H1 (cell line): ENCODE measurements at regions not wholly inside any gene's neighbourhood (a gene's known extent, or its start where the extent isn't known, plus 50 kb on each side); places are given as distances from the start of the nearest gene placed in this dataset.

Experiments used
- CTCF ChIA-PET: fragments of 300-600 bp; sonication (Branson Sonifier 250); formaldehyde crosslinking; loops from one replicate; lab custom pipeline; 2021; ENCODE audit not compliant: partially characterized antibody; lab: Charles Lee
- POLR2A ChIA-PET: fragments of 300-600 bp; sonication (Branson Sonifier 250); formaldehyde crosslinking; loops from one replicate; lab custom pipeline; 2021; ENCODE audit warnings: inconsistent platforms; ENCODE audit not compliant: partially characterized antibody; lab: Charles Lee
- DNase-seq, 2 experiments: peaks; one replicate each; pipeline versions ENCODE4 v3.0.0 to v3.0.0-alpha.2; 2010 to 2022; ENCODE audit warnings: low spot score in 2 of 2, low read depth in 1 of 2, mixed read lengths in 1 of 2
- FAIRE-seq: peaks from 2 replicates; lab custom pipeline; 2011; peaks lifted over from hg19 to GRCh38; lab: Jason Lieb, UNC
- H2AFZ ChIP-seq: 2 replicates; pipeline ENCODE4 v1.8.1; 2012; ENCODE audit warnings: low read length, inconsistent platforms
- H2AK5ac ChIP-seq: 2 replicates; pipeline ENCODE4 v1.6.1; 2013; ENCODE audit warnings: low read depth, low read length
- H2BK120ac ChIP-seq: replicated peaks from 2 replicates; pipeline ENCODE3; 2013; ENCODE audit warnings: low read depth, low read length, inconsistent platforms
- H2BK12ac ChIP-seq: 2 replicates; pipeline ENCODE4 v1.6.1; 2013; ENCODE audit warnings: low read depth, low read length
- H2BK15ac ChIP-seq: 2 replicates; pipeline ENCODE4 v1.6.1; 2013; ENCODE audit warnings: low read length
- H2BK20ac ChIP-seq: 2 replicates; pipeline ENCODE4 v1.6.1; 2013; ENCODE audit warnings: low read length
- H2BK5ac ChIP-seq: 2 replicates; pipeline ENCODE4 v1.6.1; 2013; ENCODE audit warnings: low read depth, low read length
- H3K14ac ChIP-seq: 2 replicates; pipeline ENCODE4 v1.6.1; 2013; ENCODE audit warnings: inconsistent platforms; ENCODE audit not compliant: insufficient read length
- H3K18ac ChIP-seq: 2 replicates; pipeline ENCODE4 v1.6.1; 2013; ENCODE audit warnings: low read length; ENCODE audit errors: extremely low read depth
- H3K23ac ChIP-seq: 2 replicates; pipeline ENCODE4 v1.6.1; 2013; ENCODE audit warnings: inconsistent platforms; ENCODE audit not compliant: insufficient read length
- H3K23me2 ChIP-seq: 2 replicates; pipeline ENCODE4 v1.6.1; 2013; ENCODE audit warnings: low read depth, low read length
- H3K27ac ChIP-seq: 2 replicates; pipeline ENCODE4 v1.6.1; 2011; ENCODE audit warnings: low read depth, low read length, inconsistent platforms
- H3K27me3 ChIP-seq, 4 experiments: replicated peaks in 1 of 4; 1 replicate in 1 of 4; 2 replicates in 3 of 4; pipeline versions ENCODE4 v1.6.1 to v1.8.1; 2011 to 2013; ENCODE audit warnings: low read length in 3 of 4, mild to moderate bottlenecking in 3 of 4, inconsistent platforms in 2 of 4, mixed read lengths in 2 of 4, moderate library complexity in 1 of 4; ENCODE audit not compliant: control insufficient read depth in 3 of 4, insufficient read depth in 3 of 4; ENCODE audit errors: extremely low read depth in 1 of 4
- H3K36me3 ChIP-seq, 4 experiments: 2 replicates each; pipeline versions ENCODE4 v1.6.1 to v1.8.1; 2011 to 2013; ENCODE audit warnings: mild to moderate bottlenecking in 4 of 4, low read length in 3 of 4, moderate library complexity in 2 of 4, control low read depth in 1 of 4, inconsistent platforms in 1 of 4; ENCODE audit not compliant: insufficient read depth in 4 of 4, control insufficient read depth in 2 of 4
- H3K4ac ChIP-seq: replicated peaks from 2 replicates; pipeline ENCODE3; 2013; ENCODE audit warnings: low read length, low read depth, mixed read lengths, inconsistent platforms; ENCODE audit not compliant: insufficient read length
- H3K4me1 ChIP-seq, 4 experiments: replicated peaks in 1 of 4; 1 replicate in 1 of 4; 2 replicates in 3 of 4; pipeline versions ENCODE4 v1.6.1 to v1.8.1; 2011 to 2013; ENCODE audit warnings: low read length in 3 of 4, inconsistent platforms in 2 of 4, mixed read lengths in 1 of 4; ENCODE audit not compliant: insufficient read depth in 4 of 4, control insufficient read depth in 3 of 4
- H3K4me2 ChIP-seq, 2 experiments: 2 replicates each; pipeline versions ENCODE4 v1.6.1 to v1.8.1; 2011 to 2013; ENCODE audit warnings: low read depth in 2 of 2, low read length in 2 of 2, control low read depth in 1 of 2, inconsistent platforms in 1 of 2, mild to moderate bottlenecking in 1 of 2; ENCODE audit not compliant: insufficient read depth in 1 of 2
- H3K4me3 ChIP-seq, 4 experiments: fragments of 200-600, 300-600 bp in 1 of 4; sonication (generic), shearing (Covaris generic), sonication (Bioruptor Twin) in 1 of 4; 2 replicates each; pipeline versions ENCODE4 v1.5.1 to v1.8.1; 2011 to 2016; ENCODE audit warnings: low read length in 4 of 4, low read depth in 3 of 4, control low read depth in 2 of 4, inconsistent platforms in 2 of 4, mild to moderate bottlenecking in 2 of 4, mixed read lengths in 1 of 4, moderate library complexity in 1 of 4; ENCODE audit not compliant: insufficient read depth in 2 of 4; ENCODE audit errors: extremely low read depth in 1 of 4
- H3K56ac ChIP-seq: replicated peaks from 2 replicates; pipeline ENCODE3; 2013; ENCODE audit warnings: low read depth, mild to moderate bottlenecking, mixed read lengths, low read length, inconsistent platforms; ENCODE audit not compliant: insufficient read length
- H3K79me1 ChIP-seq: 2 replicates; pipeline ENCODE4 v1.6.1; 2013; ENCODE audit warnings: low read depth, low read length, control low read depth
- H3K79me2 ChIP-seq, 2 experiments: 2 replicates each; pipeline versions ENCODE4 v1.6.1 to v1.8.1; 2012 to 2013; ENCODE audit warnings: low read length in 2 of 2, mild to moderate bottlenecking in 2 of 2, inconsistent platforms in 1 of 2; ENCODE audit not compliant: insufficient read depth in 2 of 2, control insufficient read depth in 1 of 2
- H3K9ac ChIP-seq, 4 experiments: replicated peaks in 1 of 4; 1 replicate in 1 of 4; 2 replicates in 3 of 4; pipeline versions ENCODE4 v1.6.1 to v1.8.1; 2011 to 2013; ENCODE audit warnings: low read depth in 3 of 4, low read length in 3 of 4, control low read depth in 2 of 4, mild to moderate bottlenecking in 2 of 4, moderate library complexity in 2 of 4, inconsistent platforms in 1 of 4; ENCODE audit errors: extremely low read depth in 1 of 4
- H3K9me3 ChIP-seq, 2 experiments: 2 replicates each; pipeline versions ENCODE4 v1.6.1 to v1.8.1; 2012 to 2013; ENCODE audit warnings: mild to moderate bottlenecking in 2 of 2, moderate library complexity in 2 of 2, control low read depth in 1 of 2, inconsistent platforms in 1 of 2, low read depth in 1 of 2, low read length in 1 of 2, mixed read lengths in 1 of 2; ENCODE audit not compliant: insufficient read depth in 2 of 2
- H4K20me1 ChIP-seq, 2 experiments: replicated peaks in 1 of 2; 2 replicates each; pipeline versions ENCODE3 to v1.8.1; 2011 to 2013; ENCODE audit warnings: inconsistent platforms in 2 of 2, low read length in 2 of 2, mild to moderate bottlenecking in 1 of 2; ENCODE audit not compliant: insufficient read depth in 2 of 2, control insufficient read depth in 1 of 2
- H4K5ac ChIP-seq: 2 replicates; pipeline ENCODE4 v1.6.1; 2013; ENCODE audit warnings: low read length, low read depth, mixed read lengths, inconsistent platforms; ENCODE audit not compliant: insufficient read length
- H4K8ac ChIP-seq: 2 replicates; pipeline ENCODE4 v1.8.0; 2013; ENCODE audit warnings: mild to moderate bottlenecking, moderate library complexity, low read length, inconsistent platforms; ENCODE audit not compliant: insufficient read depth; ENCODE audit errors: extremely low read depth
- H4K91ac ChIP-seq: replicated peaks from 2 replicates; pipeline ENCODE3; 2013; ENCODE audit warnings: low read length, mixed read lengths, inconsistent platforms; ENCODE audit not compliant: insufficient read length
- KDM5A ChIP-seq: fragments of 200-600 bp; IDR thresholded peaks from 2 replicates; pipeline ENCODE4 v1.7.1; 2012; ENCODE audit warnings: mild to moderate bottlenecking, low read length, inconsistent platforms, mixed read lengths
- RAD21 ChIP-seq, 2 experiments: IDR thresholded peaks in 1 of 2; conservative IDR thresholded peaks in 1 of 2; 2 replicates each; pipeline ENCODE4 v1.6.1; 2011; ENCODE audit warnings: low read depth in 2 of 2, low read length in 2 of 2, improper control_type of control experiment in 1 of 2, inconsistent platforms in 1 of 2, mild to moderate bottlenecking in 1 of 2, moderate library complexity in 1 of 2
- WGBS, 2 experiments: shearing (Covaris generic) in 1 of 2; methylation state at CpG; one replicate each; pipeline versions ENCODE4 v1.1.6 to v1.1.7; 2013 to 2015; ENCODE audit warnings: low lambda C conversion rate in 2 of 2, mixed read lengths in 2 of 2, inconsistent platforms in 1 of 2, low coverage in 1 of 2, missing lambda C conversion rate in 1 of 2; ENCODE audit not compliant: insufficient replicate concordance in 2 of 2, insufficient coverage in 1 of 2, insufficient read length in 1 of 2; ENCODE audit errors: extremely low coverage in 1 of 2, missing lambda C conversion rate in 1 of 2; 5-methylcytosine and 5-hydroxymethylcytosine counted together
- TF ChIP-seq, protein P1 (sequence below), 3 experiments: IDR thresholded peaks; 1 replicate in 2 of 3; 2 replicates in 1 of 3; pipeline versions ENCODE4 v1.5.1 to v1.6.1; 2011; ENCODE audit warnings: low read length in 3 of 3, mild to moderate bottlenecking in 3 of 3, inconsistent platforms in 2 of 3, low read depth in 1 of 3, moderate library complexity in 1 of 3; ENCODE audit not compliant: insufficient read depth in 1 of 3; ENCODE audit errors: control extremely low read depth in 1 of 3

DNA sequence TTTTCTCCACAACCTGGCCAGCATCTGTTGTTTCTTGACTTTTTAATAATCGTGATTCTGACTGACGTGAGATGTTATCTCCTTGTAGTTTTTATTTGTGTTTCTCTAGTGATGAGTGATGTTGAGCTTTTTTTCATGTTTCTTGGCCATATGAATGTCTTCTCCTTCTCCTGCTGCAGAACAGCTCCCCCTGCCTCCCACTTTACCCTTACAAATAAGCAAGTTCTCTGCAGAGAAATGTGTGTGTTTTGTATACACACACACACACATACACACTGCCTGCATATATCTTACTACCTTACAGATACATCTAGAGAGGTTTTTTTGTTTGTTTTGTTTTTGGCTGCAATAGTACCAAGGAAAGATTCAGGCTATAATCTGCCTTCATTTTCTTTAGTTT, 88.7 kb upstream of the PHF24 start:
- Histone ChIP-seq H2BK20ac (no peak overlapping the region), H2BK5ac (no peak overlapping the region), H2AK5ac (no peak overlapping the region), H3K4ac (no peak overlapping the region), H3K27me3 (no peaks in the 10 kb centered on the region), H2BK12ac (no peak overlapping the region), H3K18ac (no peak overlapping the region), H3K4me3 (no peak overlapping the region), H3K79me2 (no peaks in the 10 kb centered on the region), H3K23ac (no peak overlapping the region), H2AFZ (no peak overlapping the region), H4K5ac (no peak overlapping the region), H2BK15ac (no peak overlapping the region), H3K23me2 (no peaks in the 10 kb centered on the region), H2BK120ac (no peak overlapping the region), H4K8ac (no peak overlapping the region), H3K9ac (no peak overlapping the region), H3K14ac (no peak overlapping the region), H3K9me3 (no peaks in the 10 kb centered on the region), H3K4me1 (no peaks in the 10 kb centered on the region), H3K56ac (no peak overlapping the region), H3K79me1 (no peaks in the 10 kb centered on the region), H3K36me3 (no peaks in the 10 kb centered on the region), H4K20me1 (no peaks in the 10 kb centered on the region), H4K91ac (no peak overlapping the region), H3K4me2 (no peak overlapping the region), H3K27ac (no peak overlapping the region)
- FAIRE-seq (no peak), DNase-seq (no peak)
- CTCF ChIA-PET: interaction anchor here (0.9 to 8.8 kb wide), 14 partner anchors 10 to 194 kb away, joined by 3 to 80 read pairs (median 4); a partner anchor contains a TSS
- POLR2A ChIA-PET: interaction anchor here (0.6 kb wide), 1 partner anchor 196 kb away, joined by 3 read pairs; no protein-coding TSS in a partner anchor
- TF ChIP-seq RAD21 (IDR thresholded peaks at IDR 0.05 in 1 of 2, conservative IDR thresholded peaks at IDR 0.05 in 1 of 2; ENCODE audit: low read depth in 2 of 2, low read length in 2 of 2) (peak; percentile 62 to 68), KDM5A (no peak)
- TF ChIP-seq, protein P1, sequence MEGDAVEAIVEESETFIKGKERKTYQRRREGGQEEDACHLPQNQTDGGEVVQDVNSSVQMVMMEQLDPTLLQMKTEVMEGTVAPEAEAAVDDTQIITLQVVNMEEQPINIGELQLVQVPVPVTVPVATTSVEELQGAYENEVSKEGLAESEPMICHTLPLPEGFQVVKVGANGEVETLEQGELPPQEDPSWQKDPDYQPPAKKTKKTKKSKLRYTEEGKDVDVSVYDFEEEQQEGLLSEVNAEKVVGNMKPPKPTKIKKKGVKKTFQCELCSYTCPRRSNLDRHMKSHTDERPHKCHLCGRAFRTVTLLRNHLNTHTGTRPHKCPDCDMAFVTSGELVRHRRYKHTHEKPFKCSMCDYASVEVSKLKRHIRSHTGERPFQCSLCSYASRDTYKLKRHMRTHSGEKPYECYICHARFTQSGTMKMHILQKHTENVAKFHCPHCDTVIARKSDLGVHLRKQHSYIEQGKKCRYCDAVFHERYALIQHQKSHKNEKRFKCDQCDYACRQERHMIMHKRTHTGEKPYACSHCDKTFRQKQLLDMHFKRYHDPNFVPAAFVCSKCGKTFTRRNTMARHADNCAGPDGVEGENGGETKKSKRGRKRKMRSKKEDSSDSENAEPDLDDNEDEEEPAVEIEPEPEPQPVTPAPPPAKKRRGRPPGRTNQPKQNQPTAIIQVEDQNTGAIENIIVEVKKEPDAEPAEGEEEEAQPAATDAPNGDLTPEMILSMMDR (IDR thresholded peaks at IDR 0.05; ENCODE audit: control extremely low read depth in 1 of 3, insufficient read depth in 1 of 3, low read depth in 1 of 3, low read length in 3 of 3): peak in 2 of 3 experiments; percentile 40 to 47; a peak in 2 of 4 replicates
- 80% methylated on average over 2 of the region's 2 CpGs; no CpG with 5 or more reads in 1 of the 2 experiments for WGBS, 2 experiments
